ENCODE measurements at regions not wholly inside any gene's neighbourhood (a gene's known extent, or its start where the extent isn't known, plus 50 kb on each side); places are given as distances from the start of the nearest gene placed in this dataset.
"Not testable (repeated sequence)": the region's sequence is repeated elsewhere in the genome, so short reads cannot be mapped to it uniquely, and the experiment has no call there.

DNA sequence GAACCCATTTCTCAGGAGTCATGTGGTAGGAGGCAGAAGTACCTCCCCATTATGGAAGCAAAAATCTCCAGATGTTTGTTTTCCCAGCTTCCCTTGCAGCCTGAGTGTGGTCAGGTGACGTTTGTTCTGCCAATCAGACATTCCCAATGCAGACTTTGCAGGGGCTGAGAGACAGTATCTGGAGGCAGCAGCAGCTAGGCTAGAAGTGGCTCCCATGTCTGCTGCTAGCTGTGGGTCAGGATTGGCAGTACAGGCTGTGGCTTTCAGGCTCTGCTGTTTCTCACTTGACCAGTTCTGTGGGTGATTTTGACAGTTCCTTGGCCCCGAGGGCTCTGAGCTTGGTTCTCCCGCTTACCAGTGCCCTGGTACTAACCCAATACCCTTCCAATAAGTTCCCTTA, 58.6 kb upstream of the NBPF3 start:
- H3K79me2 ChIP-seq (ENCODE audit: insufficient read depth, low read length): no peaks in the 10 kb centered on the region
- H4K20me1 ChIP-seq (ENCODE audit: insufficient read depth, low read length, poor library complexity, severe bottlenecking): no peaks in the 10 kb centered on the region
- no peaks in the 10 kb centered on the region for H3K9me3 ChIP-seq (ENCODE audit: insufficient read depth, low read depth, low read length)
- H3K4me2 ChIP-seq (ENCODE audit: low read depth, low read length, poor library complexity, severe bottlenecking): no peak overlapping the region
- no peak overlapping the region for H3K4me3 ChIP-seq (ENCODE audit: low read length, poor library complexity, severe bottlenecking)
- H3K36me3 ChIP-seq (ENCODE audit: insufficient read depth, low read length): no peaks in the 10 kb centered on the region
- H3F3A ChIP-seq (ENCODE audit: low read depth): no peaks in the 10 kb centered on the region
- peaks cover 6% of the 10 kb centered on the region for H3K4me1 ChIP-seq (ENCODE audit: insufficient read depth, low read length, poor library complexity, severe bottlenecking)
- no peak overlapping the region for H3K9ac ChIP-seq (ENCODE audit: low read depth, low read length, poor library complexity, severe bottlenecking)
- no peaks in the 10 kb centered on the region for H3K27me3 ChIP-seq (ENCODE audit: insufficient read depth, low read length, poor library complexity, severe bottlenecking)
- no peak overlapping the region for H2AFZ ChIP-seq (ENCODE audit: low read length)
- TF ChIP-seq, protein P1, sequence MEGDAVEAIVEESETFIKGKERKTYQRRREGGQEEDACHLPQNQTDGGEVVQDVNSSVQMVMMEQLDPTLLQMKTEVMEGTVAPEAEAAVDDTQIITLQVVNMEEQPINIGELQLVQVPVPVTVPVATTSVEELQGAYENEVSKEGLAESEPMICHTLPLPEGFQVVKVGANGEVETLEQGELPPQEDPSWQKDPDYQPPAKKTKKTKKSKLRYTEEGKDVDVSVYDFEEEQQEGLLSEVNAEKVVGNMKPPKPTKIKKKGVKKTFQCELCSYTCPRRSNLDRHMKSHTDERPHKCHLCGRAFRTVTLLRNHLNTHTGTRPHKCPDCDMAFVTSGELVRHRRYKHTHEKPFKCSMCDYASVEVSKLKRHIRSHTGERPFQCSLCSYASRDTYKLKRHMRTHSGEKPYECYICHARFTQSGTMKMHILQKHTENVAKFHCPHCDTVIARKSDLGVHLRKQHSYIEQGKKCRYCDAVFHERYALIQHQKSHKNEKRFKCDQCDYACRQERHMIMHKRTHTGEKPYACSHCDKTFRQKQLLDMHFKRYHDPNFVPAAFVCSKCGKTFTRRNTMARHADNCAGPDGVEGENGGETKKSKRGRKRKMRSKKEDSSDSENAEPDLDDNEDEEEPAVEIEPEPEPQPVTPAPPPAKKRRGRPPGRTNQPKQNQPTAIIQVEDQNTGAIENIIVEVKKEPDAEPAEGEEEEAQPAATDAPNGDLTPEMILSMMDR (conservative IDR thresholded peaks at IDR 0.05; ENCODE audit: low read length): no peak
- no peak for TF ChIP-seq EZH2phosphoT487 (IDR thresholded peaks at IDR 0.05; ENCODE audit: borderline replicate concordance)
- H3K9me2 ChIP-seq (replicated peaks; ENCODE audit: low read depth, low read length): no peaks in the 10 kb centered on the region

DNA sequence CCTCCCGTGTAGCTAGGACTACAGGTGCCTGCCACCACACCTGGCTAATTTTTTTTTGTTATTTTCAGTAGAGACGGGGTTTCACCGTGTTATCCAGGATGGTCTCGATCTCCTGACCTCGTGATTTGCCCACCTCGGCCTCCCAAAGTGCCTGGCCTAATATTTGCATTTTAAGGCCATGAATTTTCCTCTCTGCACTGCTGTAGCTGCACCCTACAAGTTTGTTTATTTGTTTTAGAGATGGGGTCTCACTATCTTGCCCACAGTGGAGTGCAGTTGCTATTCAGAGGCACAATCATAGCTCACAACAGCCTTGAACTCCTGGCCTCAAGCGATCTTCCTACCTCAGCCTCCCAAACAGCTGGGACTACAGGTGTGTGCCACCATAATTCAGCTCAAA, 59.8 kb upstream of the NBPF3 start:
- not testable (repeated sequence) for H4K20me1 ChIP-seq (ENCODE audit: insufficient read depth, low read length, poor library complexity, severe bottlenecking); H3F3A ChIP-seq (ENCODE audit: low read depth); H3K9me3 ChIP-seq (ENCODE audit: insufficient read depth, low read depth, low read length); H2AFZ ChIP-seq (ENCODE audit: low read length); H3K4me2 ChIP-seq (ENCODE audit: low read depth, low read length, poor library complexity, severe bottlenecking); H3K27me3 ChIP-seq (ENCODE audit: insufficient read depth, low read length, poor library complexity, severe bottlenecking); H3K79me2 ChIP-seq (ENCODE audit: insufficient read depth, low read length); H3K36me3 ChIP-seq (ENCODE audit: insufficient read depth, low read length); H3K4me1 ChIP-seq (ENCODE audit: insufficient read depth, low read length, poor library complexity, severe bottlenecking); H3K4me3 ChIP-seq (ENCODE audit: low read length, poor library complexity, severe bottlenecking); H3K9ac ChIP-seq (ENCODE audit: low read depth, low read length, poor library complexity, severe bottlenecking); H3K9me2 ChIP-seq (replicated peaks; ENCODE audit: low read depth, low read length)

DNA sequence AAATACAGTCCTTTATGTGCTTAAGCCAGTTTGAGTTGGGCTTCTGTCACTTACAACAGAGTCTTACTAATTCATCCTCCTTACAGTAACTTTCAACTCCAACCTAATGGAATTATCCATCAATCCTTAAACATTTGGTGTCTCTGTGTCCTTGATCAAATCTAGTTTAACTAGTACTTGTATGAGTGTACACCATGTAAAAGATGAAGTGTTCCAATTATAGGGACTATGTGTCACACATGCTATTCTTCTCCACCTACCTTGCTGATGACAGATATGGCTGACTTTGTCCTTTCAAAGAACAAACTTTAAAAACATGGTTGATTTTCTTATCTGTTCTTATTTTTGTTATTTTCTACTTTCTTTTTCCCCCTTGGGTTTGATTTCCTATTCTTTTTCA, 60.4 kb upstream of the NBPF3 start:
- Histone ChIP-seq H3K4me1 (ENCODE audit: insufficient read depth, low read length, poor library complexity, severe bottlenecking) (peaks cover 6% of the 10 kb centered on the region), H3K9ac (ENCODE audit: low read depth, low read length, poor library complexity, severe bottlenecking) (no peak overlapping the region), H3F3A (ENCODE audit: low read depth) (no peaks in the 10 kb centered on the region), H3K79me2 (ENCODE audit: insufficient read depth, low read length) (no peaks in the 10 kb centered on the region), H3K4me3 (ENCODE audit: low read length, poor library complexity, severe bottlenecking) (no peak overlapping the region), H3K4me2 (ENCODE audit: low read depth, low read length, poor library complexity, severe bottlenecking) (no peak overlapping the region), H3K9me2 (replicated peaks; ENCODE audit: low read depth, low read length) (no peaks in the 10 kb centered on the region), H3K27me3 (ENCODE audit: insufficient read depth, low read length, poor library complexity, severe bottlenecking) (no peaks in the 10 kb centered on the region), H3K36me3 (ENCODE audit: insufficient read depth, low read length) (no peaks in the 10 kb centered on the region), H3K9me3 (ENCODE audit: insufficient read depth, low read depth, low read length) (no peaks in the 10 kb centered on the region), H4K20me1 (ENCODE audit: insufficient read depth, low read length, poor library complexity, severe bottlenecking) (no peaks in the 10 kb centered on the region), H2AFZ (ENCODE audit: low read length) (no peak overlapping the region)
- TF ChIP-seq, protein P1 (conservative IDR thresholded peaks at IDR 0.05; ENCODE audit: low read length): no peak
- TF ChIP-seq EZH2phosphoT487 (IDR thresholded peaks at IDR 0.05; ENCODE audit: borderline replicate concordance): no peak

DNA sequence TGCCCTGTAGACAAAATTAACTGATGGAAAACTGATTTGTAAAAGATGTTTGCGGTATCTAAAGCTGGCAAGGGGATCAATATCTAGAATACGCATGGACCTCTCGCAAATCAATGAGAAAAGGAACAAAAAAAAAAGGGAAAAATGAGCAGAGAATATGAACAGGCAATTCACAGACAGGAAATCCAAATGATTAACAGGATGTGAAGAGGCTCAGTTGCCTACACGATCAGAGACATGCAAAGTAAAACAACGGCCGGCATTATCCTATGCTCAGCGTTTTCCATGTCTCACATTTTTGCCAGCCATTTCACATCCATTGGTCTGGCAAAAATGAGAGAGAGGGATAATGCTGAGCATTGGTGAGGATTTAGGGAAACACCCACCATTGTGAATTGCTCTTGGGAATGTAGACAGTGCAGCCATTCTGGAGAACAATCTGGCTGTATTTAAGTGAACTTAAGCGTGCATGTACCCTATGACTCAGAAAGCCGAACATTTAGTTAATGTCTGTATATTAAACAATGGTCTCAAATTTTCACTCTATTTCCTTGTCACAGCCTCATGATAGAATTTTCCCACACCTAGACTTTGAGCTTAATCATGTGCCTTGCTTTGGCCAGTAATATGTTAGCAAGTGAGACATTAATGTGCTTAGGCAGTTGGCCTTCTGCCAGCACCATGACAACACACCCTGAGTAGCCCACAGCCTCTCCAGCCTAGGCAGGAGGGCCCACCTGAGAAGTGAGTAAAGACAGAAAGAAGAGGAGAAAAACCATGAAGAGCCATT, 61.0 kb upstream of the NBPF3 start:
- no peak overlapping the region for H2AFZ ChIP-seq (ENCODE audit: low read length)
- H3K9ac ChIP-seq (ENCODE audit: low read depth, low read length, poor library complexity, severe bottlenecking): no peak overlapping the region
- no peaks in the 10 kb centered on the region for H3K27me3 ChIP-seq (ENCODE audit: insufficient read depth, low read length, poor library complexity, severe bottlenecking)
- H3K36me3 ChIP-seq (ENCODE audit: insufficient read depth, low read length): no peaks in the 10 kb centered on the region
- H3K4me3 ChIP-seq (ENCODE audit: low read length, poor library complexity, severe bottlenecking): no peak overlapping the region
- peaks cover 5% of the 10 kb centered on the region for H3K4me1 ChIP-seq (ENCODE audit: insufficient read depth, low read length, poor library complexity, severe bottlenecking)
- H3K79me2 ChIP-seq (ENCODE audit: insufficient read depth, low read length): no peaks in the 10 kb centered on the region
- no peaks in the 10 kb centered on the region for H3K9me2 ChIP-seq (replicated peaks; ENCODE audit: low read depth, low read length)
- no peak for TF ChIP-seq EZH2phosphoT487 (IDR thresholded peaks at IDR 0.05; ENCODE audit: borderline replicate concordance)
- TF ChIP-seq, protein P1 (conservative IDR thresholded peaks at IDR 0.05; ENCODE audit: low read length): no peak
- H3K9me3 ChIP-seq (ENCODE audit: insufficient read depth, low read depth, low read length): no peaks in the 10 kb centered on the region
- H3F3A ChIP-seq (ENCODE audit: low read depth): no peaks in the 10 kb centered on the region
- H3K4me2 ChIP-seq (ENCODE audit: low read depth, low read length, poor library complexity, severe bottlenecking): no peak overlapping the region
- no peaks in the 10 kb centered on the region for H4K20me1 ChIP-seq (ENCODE audit: insufficient read depth, low read length, poor library complexity, severe bottlenecking)

Measured in Loucy (cell line).